ENCODE measurements at regions not wholly inside any gene's neighbourhood (a gene's known extent, or its start where the extent isn't known, plus 50 kb on each side); places are given as distances from the start of the nearest gene placed in this dataset.

DNA sequence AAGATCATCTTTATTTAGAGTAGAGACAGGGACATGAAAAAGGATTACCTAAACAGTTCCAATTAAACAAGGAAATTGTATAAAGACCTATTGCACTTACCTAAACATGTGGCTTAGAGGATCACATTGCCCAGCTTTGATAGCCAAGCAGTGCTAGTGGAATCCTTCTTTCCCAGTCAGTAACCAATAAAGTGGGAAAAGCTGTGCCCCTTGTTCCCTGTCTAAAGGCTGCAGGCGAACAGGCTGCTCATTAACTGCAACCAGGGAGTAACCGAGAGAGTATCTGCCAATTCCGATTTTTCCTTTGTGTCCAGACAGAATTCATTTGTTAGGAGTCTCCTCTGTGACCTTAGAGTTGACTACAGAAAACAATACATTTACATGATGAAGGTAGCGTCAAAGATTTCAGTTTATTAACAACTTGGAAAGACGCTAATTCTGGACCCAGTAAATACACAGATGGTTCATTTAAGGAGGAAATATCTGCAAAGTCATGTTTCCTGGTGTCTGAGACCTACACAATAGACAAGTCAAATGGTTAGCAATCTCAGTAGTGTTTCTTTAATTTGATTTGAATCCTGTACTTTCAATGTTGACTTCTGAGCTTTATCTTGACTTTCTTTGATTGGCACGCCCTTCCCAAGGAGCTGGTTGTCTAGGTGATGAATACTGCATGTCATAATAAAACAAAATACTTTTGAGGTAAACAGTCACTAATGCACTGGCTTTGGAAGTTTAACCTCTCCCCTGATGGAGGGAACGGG lies 57.3 kb upstream of the MET start:
- Mint-ChIP-seq H3K36me3 (ENCODE audit: low read depth) (no peaks in the 10 kb centered on the region), H3K9me3 (no peaks in the 10 kb centered on the region; the same call in 1 of the 2 replicates), H3K4me3 (no peak overlapping the region), H3K27me3 (ENCODE audit: insufficient read depth) (peaks cover 18% of the 10 kb centered on the region), H3K27ac (no peak overlapping the region), H3K4me1 (ENCODE audit: low read depth) (peaks cover 33% of the 10 kb centered on the region)
- DNase-seq, result no peak
- TF ChIP-seq, protein P1, sequence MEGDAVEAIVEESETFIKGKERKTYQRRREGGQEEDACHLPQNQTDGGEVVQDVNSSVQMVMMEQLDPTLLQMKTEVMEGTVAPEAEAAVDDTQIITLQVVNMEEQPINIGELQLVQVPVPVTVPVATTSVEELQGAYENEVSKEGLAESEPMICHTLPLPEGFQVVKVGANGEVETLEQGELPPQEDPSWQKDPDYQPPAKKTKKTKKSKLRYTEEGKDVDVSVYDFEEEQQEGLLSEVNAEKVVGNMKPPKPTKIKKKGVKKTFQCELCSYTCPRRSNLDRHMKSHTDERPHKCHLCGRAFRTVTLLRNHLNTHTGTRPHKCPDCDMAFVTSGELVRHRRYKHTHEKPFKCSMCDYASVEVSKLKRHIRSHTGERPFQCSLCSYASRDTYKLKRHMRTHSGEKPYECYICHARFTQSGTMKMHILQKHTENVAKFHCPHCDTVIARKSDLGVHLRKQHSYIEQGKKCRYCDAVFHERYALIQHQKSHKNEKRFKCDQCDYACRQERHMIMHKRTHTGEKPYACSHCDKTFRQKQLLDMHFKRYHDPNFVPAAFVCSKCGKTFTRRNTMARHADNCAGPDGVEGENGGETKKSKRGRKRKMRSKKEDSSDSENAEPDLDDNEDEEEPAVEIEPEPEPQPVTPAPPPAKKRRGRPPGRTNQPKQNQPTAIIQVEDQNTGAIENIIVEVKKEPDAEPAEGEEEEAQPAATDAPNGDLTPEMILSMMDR (IDR thresholded peaks at IDR 0.05), result no peak

DNA sequence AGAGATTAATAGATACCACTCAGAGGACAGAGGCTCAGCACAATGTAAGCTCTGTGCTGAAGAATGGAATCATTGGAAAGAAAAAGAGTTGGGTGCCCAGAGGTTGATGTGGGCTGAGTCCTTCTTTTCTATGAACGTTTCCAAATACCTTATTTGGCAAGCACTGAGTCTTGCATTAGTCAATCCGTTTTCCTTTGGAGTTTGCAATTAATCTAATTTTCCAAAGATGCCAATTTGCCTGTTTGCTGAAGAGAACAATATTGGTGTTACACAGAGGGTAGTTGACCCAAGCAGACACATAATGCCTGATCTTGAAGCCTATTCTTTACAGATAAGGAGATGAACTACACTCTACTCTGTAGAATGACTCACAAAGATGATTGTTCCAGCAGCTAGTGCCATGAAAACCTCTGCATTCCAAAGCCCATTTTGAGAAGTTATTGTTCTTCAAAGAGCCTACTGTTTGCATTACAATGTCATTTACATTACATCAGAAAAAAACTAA lies 55.4 kb upstream of the MET start:
- TF ChIP-seq, protein P1 (IDR thresholded peaks at IDR 0.05), result no peak
- Mint-ChIP-seq H3K36me3 (ENCODE audit: low read depth) (peaks cover 8% of the 10 kb centered on the region), H3K27me3 (ENCODE audit: insufficient read depth) (peaks cover 17% of the 10 kb centered on the region), H3K4me3 (no peak overlapping the region), H3K27ac (no peak overlapping the region), H3K4me1 (ENCODE audit: low read depth) (peaks cover 21% of the 10 kb centered on the region), H3K9me3 (peaks cover 5% of the 10 kb centered on the region; the same call in 1 of the 2 replicates)
- peak; percentile 12 for DNase-seq

DNA sequence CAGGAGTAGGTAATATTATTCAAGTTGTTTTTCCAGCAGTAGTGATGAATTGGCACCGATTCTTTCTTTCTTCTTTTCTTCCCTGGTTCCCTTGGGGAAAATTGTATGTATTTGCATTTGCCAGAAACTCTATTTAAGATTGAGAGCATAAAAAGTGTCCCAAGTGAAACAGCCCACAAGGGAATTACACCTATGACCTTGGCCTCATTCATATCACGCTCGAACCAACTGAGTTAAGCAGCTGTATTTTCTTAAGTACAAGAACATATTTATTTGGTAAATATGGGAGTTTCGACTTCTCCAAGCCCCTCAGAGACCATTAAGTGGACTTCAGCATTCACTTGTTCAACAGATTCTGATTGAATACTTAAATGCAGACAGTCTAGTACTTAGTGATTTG lies 54.1 kb upstream of the MET start:
- H3K27me3 Mint-ChIP-seq (ENCODE audit: insufficient read depth), result peaks cover 24% of the 10 kb centered on the region
- H3K9me3 Mint-ChIP-seq, result peaks cover 5% of the 10 kb centered on the region; the same call in 1 of the 2 replicates
- DNase-seq, result no peak
- TF ChIP-seq, protein P1 (IDR thresholded peaks at IDR 0.05), result no peak
- peaks cover 8% of the 10 kb centered on the region for H3K36me3 Mint-ChIP-seq (ENCODE audit: low read depth)
- H3K4me1 Mint-ChIP-seq (ENCODE audit: low read depth), result peaks cover 21% of the 10 kb centered on the region
- H3K4me3 Mint-ChIP-seq, result no peak overlapping the region
- no peak overlapping the region for H3K27ac Mint-ChIP-seq

DNA sequence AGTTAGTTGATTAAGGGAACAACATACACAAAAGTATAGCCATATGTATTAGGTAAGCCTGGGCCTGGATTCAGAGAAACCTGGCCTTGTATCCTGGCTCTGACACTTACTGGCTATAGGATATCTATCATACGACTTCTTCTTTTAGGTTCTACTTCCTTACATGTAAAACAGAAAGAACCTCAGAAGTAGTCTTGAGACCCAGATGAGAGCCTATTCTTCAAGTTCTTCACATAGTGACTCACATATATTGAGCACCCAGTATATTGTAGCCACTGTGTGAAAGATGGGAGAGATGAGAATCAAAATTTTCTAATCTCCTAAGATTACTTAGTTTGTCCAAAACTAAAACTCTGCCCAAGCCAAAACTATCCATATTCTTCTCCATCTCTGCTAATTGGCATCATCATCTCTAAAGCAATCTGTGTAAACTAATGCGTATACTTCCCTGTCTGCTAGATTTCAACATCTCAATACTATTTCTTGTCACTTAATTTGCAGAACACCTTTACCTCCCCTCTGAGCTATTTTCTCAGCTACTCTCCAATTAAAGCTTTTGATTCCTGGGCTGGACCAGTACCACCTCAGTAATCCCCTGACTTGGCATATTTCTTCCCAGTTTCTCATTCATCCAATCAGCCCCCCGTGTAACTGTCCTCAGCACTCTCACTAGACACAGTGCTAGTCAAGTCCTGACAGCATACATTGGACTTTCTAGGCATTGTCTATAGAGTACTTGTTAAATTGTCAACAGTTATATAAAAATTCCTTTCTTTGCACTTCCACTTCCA lies 53.5 kb upstream of the MET start:
- peaks cover 5% of the 10 kb centered on the region; the same call in 1 of the 2 replicates for H3K9me3 Mint-ChIP-seq
- DNase-seq, result no peak
- H3K36me3 Mint-ChIP-seq (ENCODE audit: low read depth), result peaks cover 8% of the 10 kb centered on the region
- TF ChIP-seq, protein P1 (IDR thresholded peaks at IDR 0.05), result no peak
- peaks cover 21% of the 10 kb centered on the region for H3K4me1 Mint-ChIP-seq (ENCODE audit: low read depth)
- H3K27ac Mint-ChIP-seq, result no peak overlapping the region
- no peak overlapping the region for H3K4me3 Mint-ChIP-seq
- H3K27me3 Mint-ChIP-seq (ENCODE audit: insufficient read depth), result peaks cover 26% of the 10 kb centered on the region

DNA sequence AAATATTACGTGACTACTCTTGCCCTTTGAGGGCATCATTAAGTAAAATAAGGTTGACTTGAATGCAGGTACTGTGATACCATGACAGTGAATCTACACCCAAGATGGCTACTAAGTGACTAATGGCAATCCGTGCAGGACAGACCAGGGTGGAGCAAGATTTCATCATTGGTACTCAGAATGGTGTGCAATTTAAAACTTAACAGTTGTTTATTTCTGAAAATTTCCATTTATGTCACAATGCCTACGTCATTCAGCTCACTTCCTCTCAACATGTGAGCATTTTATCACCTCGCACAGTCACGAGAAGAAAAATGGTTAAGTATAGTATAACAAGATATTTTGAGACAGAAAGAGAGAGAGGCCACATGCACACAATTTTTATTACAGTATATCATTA lies 50.3 kb upstream of the MET start:
- no peak for DNase-seq
- TF ChIP-seq, protein P1 (IDR thresholded peaks at IDR 0.05), result no peak

More for the DNA sequence above, 50.3 kb upstream of the MET start:
- H3K4me3 Mint-ChIP-seq, result no peak overlapping the region
- H3K27ac Mint-ChIP-seq, result no peak overlapping the region
- peaks cover 7% of the 10 kb centered on the region for H3K4me1 Mint-ChIP-seq (ENCODE audit: low read depth)
- peaks cover 5% of the 10 kb centered on the region; the same call in 1 of the 2 replicates for H3K9me3 Mint-ChIP-seq
- H3K36me3 Mint-ChIP-seq (ENCODE audit: low read depth), result peaks cover 8% of the 10 kb centered on the region
- peaks cover 33% of the 10 kb centered on the region for H3K27me3 Mint-ChIP-seq (ENCODE audit: insufficient read depth)
